WTC11 (cell line): ENCODE measurements at regions not wholly inside any gene's neighbourhood (a gene's known extent, or its start where the extent isn't known, plus 50 kb on each side); places are given as distances from the start of the nearest gene placed in this dataset.

ENCODE experiments used
- ATAC-seq: fragments of 200-7000 bp; cut with Tn5 transposase; 2 replicates; pipeline ENCODE4 v1.10.0; 2021; ENCODE audit warnings: mild to moderate bottlenecking, moderate library complexity
- CTCF ChIA-PET: fragments of 300-600 bp; sonication (Branson Sonifier 250); formaldehyde crosslinking; loops from one replicate; lab custom pipeline; 2021; ENCODE audit warnings: antibody characterized with exemption; lab: Charles Lee
- POLR2A ChIA-PET: fragments of 350-600 bp; sonication (Branson Sonifier 250); formaldehyde crosslinking; loops from one replicate; lab custom pipeline; 2021; ENCODE audit warnings: antibody characterized with exemption; lab: Charles Lee
- DNase-seq: peaks from one replicate; pipeline ENCODE4 v3.0.0; 2021; ENCODE audit warnings: low spot score
- H3K27ac Mint-ChIP-seq: 2 replicates; pipeline ENCODE4 v1.8.0; 2021; ENCODE audit warnings: mixed read lengths
- H3K27me3 Mint-ChIP-seq: 2 replicates; pipeline ENCODE4 v1.8.0; 2021; ENCODE audit warnings: low read depth, mild to moderate bottlenecking, moderate library complexity, mixed read lengths
- H3K36me3 Mint-ChIP-seq: 2 replicates; pipeline ENCODE4 v1.8.0; 2021; ENCODE audit warnings: mixed read lengths
- H3K4me1 Mint-ChIP-seq: 2 replicates; pipeline ENCODE4 v1.8.0; 2022; ENCODE audit warnings: mixed read lengths
- H3K4me3 Mint-ChIP-seq: 2 replicates; pipeline ENCODE4 v1.8.0; 2021; ENCODE audit warnings: mild to moderate bottlenecking, moderate library complexity, mixed read lengths
- H3K9me3 Mint-ChIP-seq: 2 replicates; pipeline ENCODE4 v1.8.0; 2021; ENCODE audit warnings: mixed read lengths
- ATF1 ChIP-seq: sonication (generic); formaldehyde crosslinking; IDR thresholded peaks from 2 replicates; pipeline ENCODE4 v1.8.1; 2023; ENCODE audit warnings: mild to moderate bottlenecking, moderate library complexity, missing genetic modification reagents
- CREM ChIP-seq: sonication (generic); formaldehyde crosslinking; IDR thresholded peaks from 2 replicates; pipeline ENCODE4 v1.8.1; 2022; ENCODE audit warnings: mild to moderate bottlenecking, missing genetic modification reagents, moderate library complexity
- ESRRA ChIP-seq: sonication (generic); formaldehyde crosslinking; IDR thresholded peaks from 2 replicates; pipeline ENCODE4 v1.8.1; 2022; ENCODE audit warnings: mild to moderate bottlenecking, missing genetic modification reagents, borderline replicate concordance
- ETV6 ChIP-seq: sonication (generic); formaldehyde crosslinking; IDR thresholded peaks from 2 replicates; pipeline ENCODE4 v1.8.1; 2022; ENCODE audit warnings: mild to moderate bottlenecking, missing genetic modification reagents
- GRHL2 ChIP-seq: fragments of 250-450 bp; sonication (Bioruptor Pico); IDR thresholded peaks from 2 replicates; pipeline ENCODE4 v1.8.0; 2022; ENCODE audit warnings: mild to moderate bottlenecking, moderate library complexity; ENCODE audit not compliant: insufficient replicate concordance, severe bottlenecking
- GTF2I ChIP-seq: fragments of 250-450 bp; sonication (Bioruptor Pico); conservative IDR thresholded peaks from 2 replicates; pipeline ENCODE4 v1.4.0; 2021; ENCODE audit warnings: mild to moderate bottlenecking
- HMGA2 ChIP-seq: fragments of 250-450 bp; sonication (Bioruptor Pico); IDR thresholded peaks from 2 replicates; pipeline ENCODE4 v1.4.0; 2021; ENCODE audit warnings: mild to moderate bottlenecking, moderate library complexity
- HMGXB4 ChIP-seq: sonication (generic); formaldehyde crosslinking; IDR thresholded peaks from 2 replicates; pipeline ENCODE4 v1.8.1; 2023; ENCODE audit warnings: mild to moderate bottlenecking, moderate library complexity, missing genetic modification reagents
- IRF1 ChIP-seq: sonication (generic); formaldehyde crosslinking; IDR thresholded peaks from 2 replicates; pipeline ENCODE4 v1.8.0; 2023; ENCODE audit warnings: missing genetic modification reagents
- JAZF1 ChIP-seq: fragments of 250-450 bp; sonication (Bioruptor Pico); IDR thresholded peaks from 2 replicates; pipeline ENCODE4 v1.9.0; 2021; ENCODE audit warnings: moderate library complexity, mild to moderate bottlenecking, inconsistent platforms
- PREB ChIP-seq: sonication (generic); formaldehyde crosslinking; IDR thresholded peaks from 2 replicates; pipeline ENCODE4 v1.8.1; 2022; ENCODE audit warnings: mild to moderate bottlenecking, missing genetic modification reagents, moderate library complexity, borderline replicate concordance
- RORB ChIP-seq: fragments of 250-450 bp; sonication (Bioruptor Pico); IDR thresholded peaks from 2 replicates; pipeline ENCODE4 v1.9.0; 2021; ENCODE audit warnings: mild to moderate bottlenecking
- SOX15 ChIP-seq: fragments of 250-450 bp; sonication (Bioruptor Pico); IDR thresholded peaks from 2 replicates; pipeline ENCODE4 v1.9.0; 2021; ENCODE audit warnings: mild to moderate bottlenecking
- ZBTB21 ChIP-seq: sonication (generic); formaldehyde crosslinking; IDR thresholded peaks from 2 replicates; pipeline ENCODE4 v1.8.1; 2023; ENCODE audit warnings: mild to moderate bottlenecking, missing genetic modification reagents, borderline replicate concordance
- ZNF138 ChIP-seq: sonication (generic); formaldehyde crosslinking; conservative IDR thresholded peaks from 2 replicates; pipeline ENCODE4 v1.8.1; 2022; ENCODE audit warnings: mild to moderate bottlenecking, moderate library complexity, missing genetic modification reagents
- ZNF281 ChIP-seq: sonication (generic); formaldehyde crosslinking; IDR thresholded peaks from 2 replicates; pipeline ENCODE4 v1.8.0; 2023; ENCODE audit warnings: mild to moderate bottlenecking, missing genetic modification reagents
- ZNF396 ChIP-seq: fragments of 250-450 bp; sonication (Bioruptor Pico); IDR thresholded peaks from 2 replicates; pipeline ENCODE4 v1.8.0; 2021; ENCODE audit warnings: mild to moderate bottlenecking, moderate library complexity, borderline replicate concordance
- ZNF416 ChIP-seq: fragments of 250-450 bp; sonication (Bioruptor Pico); IDR thresholded peaks from 2 replicates; pipeline ENCODE4 v1.9.0; 2021; ENCODE audit warnings: mild to moderate bottlenecking, inconsistent platforms
- ZNF423 ChIP-seq: fragments of 250-450 bp; sonication (Bioruptor Pico); IDR thresholded peaks from 2 replicates; pipeline ENCODE4 v2.1.2; 2022; ENCODE audit warnings: mild to moderate bottlenecking, moderate library complexity

GRCh38 chr10:89086801-89087521 lies 96.4 kb downstream of the FAS start (continued):
- TF ChIP-seq ZNF281 (CRISPR knock-in tag): no peak
- 0 out of 2 replicates have a peak, but pooled peaks have one; percentile 24 for TF ChIP-seq ETV6 (CRISPR knock-in tag)
- TF ChIP-seq JAZF1 (CRISPR knock-in tag): no peak
- TF ChIP-seq CREM (CRISPR knock-in tag): no peak
- 0 out of 2 replicates have a peak, but pooled peaks have one; percentile 3 for TF ChIP-seq ZNF423 (CRISPR knock-in tag)
- no peak for TF ChIP-seq ZBTB21 (CRISPR knock-in tag)
- TF ChIP-seq ATF1 (CRISPR knock-in tag): no peak
- TF ChIP-seq ZNF396 (CRISPR knock-in tag): peak; percentile 75; the same call in 1 of the 2 replicates

- Mint-ChIP-seq H3K9me3 (no peaks in the 10 kb centered on the region), H3K4me1 (no peaks in the 10 kb centered on the region), H3K36me3 (no peaks in the 10 kb centered on the region), H3K4me3 (no peak overlapping the region), H3K27me3 (no peaks in the 10 kb centered on the region), H3K27ac (no peak overlapping the region)
- ATAC-seq (no peak), DNase-seq (no peak)
- TF ChIP-seq HMGXB4 (CRISPR knock-in tag) (no peak), GRHL2 (no peak), ESRRA (no peak)
- ChIA-PET CTCF (no interaction called here), POLR2A (no interaction called here)
Observed at GRCh38 chr10:89085153-89085552, 94.6 kb downstream of the FAS start.

GRCh38 chr10:89082086-89082485 lies 91.5 kb downstream of the FAS start:
- no peak for ATAC-seq

More at GRCh38 chr10:89082086-89082485, 91.5 kb downstream of the FAS start:
- no peak overlapping the region for H3K27ac Mint-ChIP-seq
- no peak for DNase-seq
- CTCF ChIA-PET: no interaction called here
- no peak for TF ChIP-seq GTF2I
- TF ChIP-seq ZNF138 (CRISPR knock-in tag): no peak
- TF ChIP-seq ZBTB21 (CRISPR knock-in tag): no peak
- TF ChIP-seq SOX15: no peak
- TF ChIP-seq HMGA2 (CRISPR knock-in tag): no peak
- no peak for TF ChIP-seq ZNF281 (CRISPR knock-in tag)
- no peak for TF ChIP-seq PREB
- TF ChIP-seq RORB (CRISPR knock-in tag): no peak
- no peak for TF ChIP-seq CREM (CRISPR knock-in tag)
- no peak for TF ChIP-seq ZNF416 (CRISPR knock-in tag)
- no peak for TF ChIP-seq IRF1 (CRISPR knock-in tag)
- TF ChIP-seq, all 79 proteins: peak for 0
- peaks cover 5% of the 10 kb centered on the region for H3K4me1 Mint-ChIP-seq
- H3K36me3 Mint-ChIP-seq: no peaks in the 10 kb centered on the region
- POLR2A ChIA-PET: no interaction called here
- H3K4me3 Mint-ChIP-seq: no peak overlapping the region
- H3K27me3 Mint-ChIP-seq: no peaks in the 10 kb centered on the region
- H3K9me3 Mint-ChIP-seq: no peaks in the 10 kb centered on the region
